NCI-H510A treated with DMSO at 0.1 percent for 48 hours (cell line): ENCODE measurements at regions not wholly inside any gene's neighbourhood (a gene's known extent, or its start where the extent isn't known, plus 50 kb on each side); places are given as distances from the start of the nearest gene placed in this dataset.

Source experiments
- DNase-seq: peaks from one replicate; lab custom pipeline; 2025; lab: John Stamatoyannopoulos, UW

DNA sequence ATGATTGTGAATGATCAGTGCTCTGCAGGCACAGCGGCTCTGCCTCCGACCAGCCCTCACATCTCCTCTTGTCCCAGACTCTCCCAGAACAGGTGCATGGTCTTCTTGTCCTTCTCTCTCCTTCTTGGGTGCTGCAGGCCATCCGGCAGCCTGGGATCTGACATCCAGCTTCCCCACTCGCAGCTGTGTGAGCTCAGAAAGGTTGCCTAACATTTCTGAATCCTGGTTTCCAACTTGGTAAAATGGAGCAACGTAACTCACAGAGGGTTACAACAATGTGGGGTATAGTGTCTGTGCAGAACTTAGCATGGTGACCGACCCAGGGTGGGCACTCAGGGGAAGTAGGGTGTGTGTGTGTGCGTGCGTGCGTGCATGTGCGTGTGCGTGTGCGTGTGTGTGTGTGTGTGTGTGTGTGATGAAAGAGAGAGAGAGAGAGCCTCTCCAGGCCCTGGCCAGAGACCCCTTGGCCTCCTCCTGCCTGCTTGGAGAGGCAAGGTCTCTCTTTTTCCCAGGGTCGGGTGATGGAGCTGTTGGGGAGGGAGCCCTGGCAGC lies 110.1 kb downstream of the SNX5 start:
- DNase-seq = no peak

GRCh38 chr20:17857639-17858449 lies 110.8 kb downstream of the SNX5 start:
- DNase-seq = no peak

DNA sequence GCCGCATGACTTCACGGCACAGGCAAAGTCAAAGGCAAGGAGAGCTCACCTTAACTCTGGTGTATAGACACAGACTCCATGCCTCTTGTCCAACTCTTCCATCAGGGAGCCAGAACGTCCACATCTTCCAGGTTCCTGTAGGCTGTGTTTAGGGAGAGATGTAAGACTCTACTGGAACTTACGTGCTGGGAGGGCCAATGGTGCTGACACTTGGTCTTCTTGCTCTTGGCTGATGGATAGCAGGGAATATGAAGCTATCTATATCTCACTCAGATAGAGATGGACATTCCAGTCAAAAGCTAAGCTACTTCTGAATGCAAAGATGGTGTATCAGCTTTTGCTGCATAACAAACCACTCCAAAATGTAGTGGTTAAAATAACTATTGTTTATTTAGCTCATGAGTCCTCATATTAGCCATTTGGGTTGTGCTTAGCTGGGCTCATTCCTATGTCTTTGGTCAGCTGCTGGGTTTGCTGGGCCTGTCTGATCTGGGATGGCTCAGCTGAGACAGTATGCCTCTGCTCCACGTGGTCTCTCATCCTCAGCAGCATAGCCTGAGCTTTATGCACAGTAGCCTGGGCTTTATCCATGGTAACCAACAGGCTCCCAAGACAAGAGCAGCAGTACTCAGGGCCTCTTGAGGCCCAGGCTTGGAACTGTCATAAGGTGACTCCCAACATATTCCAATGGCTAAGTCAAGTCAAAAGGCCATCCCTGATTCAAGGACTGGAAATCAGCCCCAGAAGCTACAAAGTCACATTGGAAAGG lies 111.6 kb downstream of the SNX5 start:
- DNase-seq = no peak

DNA sequence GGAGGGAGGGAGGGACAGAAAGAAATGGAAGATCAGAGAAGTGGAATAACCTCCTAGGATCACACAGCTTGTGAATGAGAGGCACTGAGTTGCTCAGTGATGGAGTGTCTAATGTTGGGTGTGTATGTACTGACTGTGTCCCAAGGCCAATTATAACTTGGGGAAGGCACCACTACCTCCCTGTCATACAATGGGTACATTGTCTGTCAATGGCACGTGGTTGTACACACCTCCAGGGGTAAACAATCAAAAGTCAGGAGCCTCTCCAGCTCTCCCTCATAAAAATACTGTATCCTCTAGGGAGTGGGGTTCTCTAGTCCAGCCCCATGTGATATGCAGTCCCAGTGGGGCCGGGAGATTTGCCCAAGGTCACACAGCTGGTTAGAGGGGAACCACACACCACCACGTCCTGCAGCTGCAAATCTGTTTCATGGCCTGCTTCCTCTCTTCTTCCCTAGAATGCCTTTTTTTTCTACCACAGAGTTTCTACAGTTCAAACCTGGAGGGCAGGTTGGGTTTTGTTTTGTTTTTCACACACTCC lies 112.5 kb downstream of the SNX5 start:
- DNase-seq = no peak

- DNase-seq = peak; percentile 73
These were observed 114.2 kb downstream of the SNX5 start for GRCh38 chr20:17854307-17854903.

GRCh38 chr20:17852323-17852722 lies 116.3 kb downstream of the SNX5 start:
- no peak for DNase-seq

- DNase-seq = no peak
These were observed 117.9 kb downstream of the SNX5 start for GRCh38 chr20:17850684-17851026.

DNA sequence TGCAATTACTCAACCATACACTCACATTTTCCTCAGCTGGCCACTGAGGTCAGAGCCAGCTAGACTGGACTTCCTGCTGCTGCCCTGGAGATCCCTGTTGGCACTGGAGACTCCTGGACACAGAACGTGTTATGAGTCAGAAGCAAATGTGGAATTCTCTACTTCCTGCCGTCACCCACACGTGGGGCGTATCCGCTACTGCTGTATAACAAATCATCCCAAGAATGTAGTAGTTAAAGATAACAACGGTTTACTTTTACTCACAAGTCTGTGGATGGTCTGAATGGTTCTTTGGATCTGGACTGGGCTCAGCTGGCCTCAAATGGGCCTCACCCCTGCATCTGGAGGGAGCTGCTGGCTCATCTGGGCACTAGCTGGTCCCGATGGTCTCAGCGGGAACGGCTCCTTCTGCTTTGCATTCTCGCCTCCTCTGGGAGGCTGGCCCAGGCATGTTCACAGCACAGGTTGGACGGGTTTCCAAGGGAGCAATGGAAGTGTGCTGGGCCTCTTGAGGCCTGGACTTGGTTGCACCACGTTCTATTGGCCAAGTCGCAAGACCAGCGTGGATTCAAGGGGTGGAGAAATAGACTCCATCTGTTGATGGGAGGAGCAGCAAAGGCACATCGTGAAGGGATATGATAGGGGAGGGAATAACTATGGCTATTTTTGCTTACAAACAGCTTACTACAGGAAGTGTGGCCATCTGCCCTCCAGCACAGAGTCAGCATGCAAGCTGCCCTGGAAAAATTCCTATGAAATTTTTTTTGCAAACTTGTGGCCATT lies 118.5 kb downstream of the SNX5 start:
- DNase-seq = peak; percentile 88

DNA sequence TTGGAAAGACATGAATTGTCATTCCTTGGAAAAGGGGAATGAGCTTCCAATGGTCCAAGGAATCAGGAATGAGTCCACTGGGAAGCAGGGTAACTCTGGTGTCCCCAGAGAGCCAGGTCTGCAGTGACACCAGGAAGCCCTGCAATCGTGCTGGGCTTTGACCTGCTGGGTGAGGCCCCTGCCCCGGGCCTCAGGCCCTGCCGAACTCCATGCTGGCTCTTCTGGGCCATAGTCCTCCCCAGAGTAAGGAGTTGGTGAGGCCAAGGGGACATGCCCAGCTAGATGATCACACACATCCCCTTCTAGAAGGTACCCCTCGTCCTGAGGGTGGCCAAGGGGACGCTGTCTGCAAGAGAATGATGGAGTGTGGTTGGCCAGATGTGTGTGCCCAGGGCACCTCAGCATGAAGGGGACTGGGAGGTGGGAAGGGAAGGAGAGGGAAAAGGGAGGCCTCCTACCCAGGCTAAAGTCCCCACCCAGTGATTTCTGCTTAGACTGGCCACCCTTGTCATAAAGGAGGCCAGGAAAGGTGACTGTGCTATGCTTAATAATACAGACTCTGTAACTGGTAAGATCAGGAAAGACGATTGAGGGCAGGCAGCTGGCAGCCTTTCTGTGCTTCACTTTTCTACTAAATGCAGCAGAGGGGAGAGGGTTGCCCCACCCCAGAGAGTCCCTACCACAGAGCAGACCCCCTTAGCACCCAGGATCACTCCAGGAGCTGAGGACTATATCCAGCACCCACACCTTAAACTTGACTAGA lies 119.3 kb downstream of the SNX5 start:
- DNase-seq = no peak

GRCh38 chr20:17848249-17849048 lies 120.1 kb downstream of the SNX5 start:
- peak; percentile 81 for DNase-seq

GRCh38 chr20:17845701-17846475 lies 122.7 kb downstream of the SNX5 start:
- DNase-seq = no peak

DNA sequence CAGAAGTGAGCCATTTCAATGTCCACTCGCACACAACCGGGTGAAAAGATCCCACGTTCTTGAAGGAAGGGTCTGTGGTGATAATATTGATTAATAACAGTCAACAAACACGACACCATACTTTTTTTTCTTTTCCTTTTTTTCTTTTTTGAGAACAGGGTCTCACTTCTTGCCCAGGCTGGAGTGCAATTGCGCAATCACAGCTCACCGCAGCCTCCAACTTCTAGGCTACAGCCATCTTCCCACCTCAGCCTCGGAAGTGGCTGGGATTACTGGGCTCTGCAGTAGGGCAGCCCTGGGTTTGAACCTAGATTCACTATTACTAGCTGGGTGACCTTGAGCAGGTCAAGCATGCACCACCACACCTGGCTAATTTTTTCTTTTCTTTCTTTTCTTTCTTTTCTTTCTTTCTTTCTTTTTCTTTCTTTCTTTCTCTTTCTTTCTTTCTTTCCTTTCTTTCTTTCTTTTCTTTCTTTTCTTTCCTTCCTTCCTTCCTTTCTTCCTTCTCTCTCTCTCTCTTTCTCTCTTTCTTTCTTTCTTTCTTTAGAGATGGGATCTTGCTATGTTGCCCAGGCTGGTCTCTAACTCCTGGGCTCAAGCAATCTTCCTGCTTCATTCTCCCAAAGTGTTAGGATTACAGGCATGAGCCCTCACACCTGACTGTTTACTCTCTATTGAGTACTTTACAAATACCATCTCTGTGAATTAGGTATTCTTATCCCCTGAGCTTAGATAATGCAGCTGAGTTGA lies 123.9 kb downstream of the SNX5 start:
- DNase-seq = no peak

DNA sequence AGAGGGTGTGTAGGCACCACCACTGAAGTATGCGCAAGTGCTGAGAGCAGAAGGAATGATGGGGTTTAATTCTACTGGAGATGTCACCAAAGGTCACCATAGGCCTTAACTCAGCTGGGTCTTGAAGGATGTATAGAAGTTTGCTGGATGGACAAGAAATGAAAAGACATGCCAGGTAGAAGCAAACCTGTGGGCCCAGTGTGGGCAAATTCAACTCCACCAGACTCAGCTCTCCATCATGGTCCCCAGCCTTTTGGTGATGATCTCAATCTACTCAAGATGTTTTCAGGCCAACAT lies 124.5 kb downstream of the SNX5 start:
- no peak for DNase-seq

DNA sequence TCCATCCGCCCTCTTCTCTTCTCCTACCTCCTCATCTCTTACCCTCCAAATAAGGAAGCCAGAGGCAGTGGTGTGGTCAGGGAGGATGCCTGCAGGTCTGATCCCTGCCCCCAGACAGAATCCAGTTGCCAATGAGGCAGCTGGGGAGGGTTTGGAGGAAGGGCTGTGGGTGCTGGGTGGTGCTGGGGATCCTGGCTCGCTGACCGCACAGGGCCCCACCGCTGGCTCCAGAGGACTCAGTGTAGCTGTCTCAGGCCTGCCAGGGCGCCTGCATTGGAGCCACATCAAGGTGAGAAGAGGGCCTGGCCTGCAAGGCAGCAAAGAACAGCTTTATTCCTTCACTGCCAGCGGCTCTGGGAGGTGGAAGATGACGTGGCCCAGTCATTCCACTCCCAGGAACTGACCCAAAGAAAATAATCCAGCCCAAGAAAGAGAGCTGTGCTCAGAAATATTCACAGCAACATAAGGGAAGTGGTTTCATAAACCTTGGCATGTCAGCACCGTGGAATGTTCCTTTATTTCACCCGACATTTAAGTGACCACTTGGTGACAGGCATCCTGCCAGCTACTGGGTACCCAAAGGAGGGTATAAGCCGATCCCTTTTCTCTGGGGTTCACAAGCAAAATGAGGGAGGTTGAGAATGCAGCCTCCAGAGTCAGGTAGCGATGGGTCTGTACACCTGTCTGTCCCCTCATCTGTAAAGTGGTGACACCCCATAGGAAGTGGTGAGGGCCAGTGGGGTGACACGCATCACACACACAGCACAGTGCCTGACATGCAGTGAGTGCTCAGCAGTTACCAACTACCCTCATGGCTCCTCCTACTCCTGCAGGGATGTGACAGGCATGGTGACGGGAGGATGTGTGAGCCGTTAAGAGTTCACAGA lies 125.1 kb downstream of the SNX5 start:
- DNase-seq = no peak

- no peak for DNase-seq
These were observed 126.8 kb downstream of the SNX5 start for GRCh38 chr20:17841751-17842215.

DNA sequence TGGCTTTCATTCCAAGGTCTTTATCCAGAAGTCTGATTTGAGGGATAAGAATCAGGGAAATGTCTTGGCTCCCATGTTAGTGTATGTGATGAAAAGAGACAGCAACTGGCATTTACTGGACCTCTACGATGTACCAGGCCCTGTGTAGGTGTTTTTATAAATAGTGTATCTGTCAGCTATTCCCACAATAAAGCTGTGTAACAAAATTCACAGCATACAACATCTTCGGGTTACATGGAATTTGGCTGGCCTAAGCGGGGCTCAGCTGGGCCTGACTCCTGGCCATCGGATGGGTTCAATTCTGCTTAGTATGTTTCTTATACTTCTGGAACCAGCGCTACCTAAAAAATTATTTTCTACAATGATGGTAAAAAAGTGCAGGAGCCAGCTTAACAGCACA lies 128.2 kb downstream of the SNX5 start:
- DNase-seq = no peak

DNA sequence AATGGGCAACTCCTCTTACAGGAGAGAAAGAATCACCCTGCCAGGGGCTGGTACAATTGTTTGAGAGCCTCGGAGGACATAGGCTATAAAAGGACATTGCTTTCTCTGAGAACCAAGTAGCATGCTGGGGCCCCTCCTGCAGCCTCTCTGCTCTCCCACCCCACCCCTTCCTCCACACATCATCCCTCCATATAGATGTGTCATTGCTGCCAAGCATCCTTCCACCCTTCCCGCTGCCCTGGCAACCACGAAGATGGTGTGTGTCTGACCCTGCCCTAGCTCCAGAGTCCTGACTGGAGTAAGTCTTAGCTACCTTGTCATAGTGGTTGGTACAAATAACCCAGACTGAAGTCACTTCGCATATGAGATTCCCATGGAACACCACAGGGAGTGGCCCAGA lies 129.7 kb downstream of the SNX5 start:
- no peak for DNase-seq

DNA sequence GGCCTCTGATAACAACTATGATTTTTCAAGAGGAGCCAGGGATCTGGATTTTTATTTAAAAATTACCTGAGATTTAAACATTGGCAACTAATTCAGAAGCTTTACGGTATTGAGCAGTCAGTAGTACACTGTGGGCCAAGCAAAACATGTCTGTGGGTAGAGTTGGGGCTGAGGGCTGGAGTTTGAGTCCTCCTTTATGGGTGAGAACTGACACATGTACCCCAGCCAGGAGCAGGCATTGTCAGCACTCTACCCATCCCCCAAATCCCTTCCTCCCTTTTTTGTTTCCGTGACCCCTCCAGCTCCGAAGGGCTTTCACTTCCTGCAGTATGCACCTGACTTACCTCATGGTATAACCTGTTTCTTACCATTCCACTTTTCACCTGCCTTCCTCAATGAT lies 131.4 kb downstream of the SNX5 start:
- no peak for DNase-seq
